OCI-LY3 (cell line): ENCODE measurements at regions not wholly inside any gene's neighbourhood (a gene's known extent, or its start where the extent isn't known, plus 50 kb on each side); places are given as distances from the start of the nearest gene placed in this dataset.
"Not testable (repeated sequence)": the region's sequence is repeated elsewhere in the genome, so short reads cannot be mapped to it uniquely, and the experiment has no call there.

Source experiments
- H2AFZ ChIP-seq: fragments of 200-600, 300-600 bp; shearing (Covaris generic); 2 replicates; pipeline ENCODE4 v1.6.0; 2014; ENCODE audit warnings: antibody characterized with exemption, low read depth, low read length
- H3K27ac ChIP-seq: fragments of 200-600, 300-600 bp; sonication (generic); 2 replicates; pipeline ENCODE4 v1.5.1; 2014; ENCODE audit warnings: mild to moderate bottlenecking, low read length, moderate library complexity, mixed read lengths
- H3K27me3 ChIP-seq: fragments of 200-600, 300-600 bp; sonication (generic); 2 replicates; pipeline ENCODE4 v1.6.1; 2014; ENCODE audit warnings: low read depth, low read length, mixed read lengths
- H3K36me3 ChIP-seq: fragments of 200-600, 300-600 bp; sonication (generic); replicated peaks from 2 replicates; pipeline ENCODE3; 2014; ENCODE audit warnings: low read depth, low read length, mixed read lengths
- H3K4me1 ChIP-seq: fragments of 300-600, 200-600 bp; sonication (generic); 2 replicates; pipeline ENCODE4 v1.6.1; 2014; ENCODE audit warnings: low read length, mixed read lengths
- H3K4me2 ChIP-seq: fragments of 200-600, 300-600 bp; sonication (generic); 2 replicates; pipeline ENCODE4 v1.6.1; 2014; ENCODE audit warnings: low read length, mixed read lengths
- H3K4me3 ChIP-seq: fragments of 300-600, 200-600 bp; sonication (generic); 2 replicates; pipeline ENCODE4 v1.5.1; 2014; ENCODE audit warnings: antibody characterized with exemption, mild to moderate bottlenecking, low read length, moderate library complexity
- H3K79me2 ChIP-seq: fragments of 300-600, 200-600 bp; shearing (Covaris generic); 2 replicates; pipeline ENCODE4 v1.6.1; 2014; ENCODE audit warnings: mild to moderate bottlenecking, low read length, mixed read lengths
- H3K9ac ChIP-seq: fragments of 300-600, 200-600 bp; shearing (Covaris generic); 2 replicates; pipeline ENCODE4 v1.6.0; 2014; ENCODE audit warnings: mild to moderate bottlenecking, low read length, moderate library complexity
- H3K9me3 ChIP-seq: fragments of 200-600, 300-600 bp; shearing (Covaris generic); 2 replicates; pipeline ENCODE4 v1.6.1; 2014; ENCODE audit warnings: low read length, mixed read lengths; ENCODE audit not compliant: insufficient read depth
- H4K20me1 ChIP-seq: fragments of 200-600, 300-600 bp; sonication (generic); 2 replicates; pipeline ENCODE4 v1.6.1; 2016; ENCODE audit warnings: low read length, mixed read lengths; ENCODE audit not compliant: insufficient read depth
- CTCF ChIP-seq: fragments of 200-600, 300-600 bp; sonication (generic); IDR thresholded peaks from 2 replicates; pipeline ENCODE4 v1.5.1; 2014; ENCODE audit warnings: antibody characterized with exemption, low read length, low read depth
- EZH2phosphoT487 ChIP-seq: fragments of 200-600 bp; shearing (Covaris generic); IDR thresholded peaks from 2 replicates; pipeline ENCODE4 v1.6.1; 2018; ENCODE audit warnings: antibody characterized with exemption, mixed run types, low read depth

GRCh38 chr6:139698526-139699176 is 324.2 kb upstream of the CITED2 start:
- H2AFZ ChIP-seq = no peak overlapping the region
- no peak for TF ChIP-seq CTCF
- no peak for TF ChIP-seq EZH2phosphoT487
- H3K9ac ChIP-seq = no peak overlapping the region
- H3K27ac ChIP-seq = no peak overlapping the region
- no peaks in the 10 kb centered on the region for H3K9me3 ChIP-seq
- no peaks in the 10 kb centered on the region for H3K36me3 ChIP-seq
- H3K79me2 ChIP-seq = no peaks in the 10 kb centered on the region
- H3K4me1 ChIP-seq = no peaks in the 10 kb centered on the region
- H3K4me2 ChIP-seq = no peak overlapping the region
- no peaks in the 10 kb centered on the region for H4K20me1 ChIP-seq
- no peak overlapping the region for H3K4me3 ChIP-seq
- no peaks in the 10 kb centered on the region for H3K27me3 ChIP-seq

GRCh38 chr6:139697856-139698255 is 323.4 kb upstream of the CITED2 start:
- not testable (repeated sequence) for H4K20me1 ChIP-seq, H3K27me3 ChIP-seq, H3K4me3 ChIP-seq, H3K79me2 ChIP-seq, H3K4me1 ChIP-seq, H3K9ac ChIP-seq, H2AFZ ChIP-seq, H3K4me2 ChIP-seq, H3K27ac ChIP-seq, H3K36me3 ChIP-seq, H3K9me3 ChIP-seq

GRCh38 chr6:139696991-139697390 is 322.5 kb upstream of the CITED2 start:
- H3K4me3 ChIP-seq, H2AFZ ChIP-seq, H3K27ac ChIP-seq, H3K27me3 ChIP-seq, H3K4me2 ChIP-seq, H3K79me2 ChIP-seq, H3K9me3 ChIP-seq, H3K9ac ChIP-seq, H4K20me1 ChIP-seq, H3K4me1 ChIP-seq, H3K36me3 ChIP-seq: not testable (repeated sequence)

GRCh38 chr6:139695361-139695760 is 320.9 kb upstream of the CITED2 start:
- Histone ChIP-seq H3K4me3 (no peak overlapping the region), H3K4me2 (no peak overlapping the region), H2AFZ (no peak overlapping the region), H3K79me2 (no peaks in the 10 kb centered on the region), H3K9ac (no peak overlapping the region), H3K4me1 (no peaks in the 10 kb centered on the region), H3K9me3 (no peaks in the 10 kb centered on the region), H3K27me3 (no peaks in the 10 kb centered on the region), H3K36me3 (no peaks in the 10 kb centered on the region), H4K20me1 (no peaks in the 10 kb centered on the region), H3K27ac (no peak overlapping the region)
- no peak for TF ChIP-seq CTCF
- TF ChIP-seq EZH2phosphoT487 = no peak

- TF ChIP-seq EZH2phosphoT487 (no peak), CTCF (no peak)
- Histone ChIP-seq H3K4me3 (no peak overlapping the region), H2AFZ (no peak overlapping the region), H3K27me3 (no peaks in the 10 kb centered on the region), H3K36me3 (no peaks in the 10 kb centered on the region), H3K9me3 (no peaks in the 10 kb centered on the region), H3K4me1 (no peaks in the 10 kb centered on the region), H4K20me1 (no peaks in the 10 kb centered on the region), H3K4me2 (no peak overlapping the region), H3K27ac (no peak overlapping the region), H3K79me2 (no peaks in the 10 kb centered on the region), H3K9ac (no peak overlapping the region)
These were observed 319.3 kb upstream of the CITED2 start for GRCh38 chr6:139693735-139694134.
